GM10266 (cell line): ENCODE measurements at regions not wholly inside any gene's neighbourhood (a gene's known extent, or its start where the extent isn't known, plus 50 kb on each side); places are given as distances from the start of the nearest gene placed in this dataset.

ENCODE experiments used
- DNase-seq: peaks from one replicate; pipeline ENCODE4 v3.0.0; 2012; ENCODE audit errors: extremely low spot score
- TF ChIP-seq, protein P1 (sequence below): IDR thresholded peaks from 2 replicates; pipeline ENCODE4 v1.5.1; 2012; ENCODE audit warnings: mild to moderate bottlenecking, low read depth; ENCODE audit not compliant: control insufficient read depth, insufficient read depth; ENCODE audit errors: missing control alignments

DNA sequence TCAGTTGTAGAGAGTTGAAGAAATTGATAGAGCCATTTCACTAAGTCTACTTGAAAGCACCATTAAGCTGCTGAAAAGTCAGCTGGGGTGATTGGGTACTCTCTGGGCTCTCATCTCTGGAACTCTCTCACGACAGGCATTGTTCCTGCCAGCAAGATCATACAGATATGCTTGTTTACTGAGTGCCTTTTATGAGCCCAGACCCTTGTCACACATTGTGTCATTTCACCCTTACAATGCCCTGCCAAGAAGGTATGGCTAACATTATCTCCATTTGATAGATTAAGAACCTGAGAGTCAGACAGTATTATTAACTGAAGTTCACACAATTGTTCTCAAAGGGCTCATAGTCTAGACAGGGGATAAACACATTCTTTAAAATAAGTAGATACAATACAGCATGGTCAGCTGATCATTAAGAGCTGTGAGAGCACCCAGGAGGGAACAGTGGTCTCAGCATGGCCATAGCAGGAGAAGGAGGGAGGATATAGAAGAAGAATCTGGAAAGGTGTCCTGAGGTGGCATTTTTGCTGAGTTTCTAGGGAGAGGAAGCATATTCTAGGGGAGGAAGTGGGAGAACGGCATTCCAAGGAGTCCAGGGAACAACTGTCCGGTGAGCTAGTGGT is 580.5 kb downstream of the INSC start:
- no peak for DNase-seq
- TF ChIP-seq, protein P1, sequence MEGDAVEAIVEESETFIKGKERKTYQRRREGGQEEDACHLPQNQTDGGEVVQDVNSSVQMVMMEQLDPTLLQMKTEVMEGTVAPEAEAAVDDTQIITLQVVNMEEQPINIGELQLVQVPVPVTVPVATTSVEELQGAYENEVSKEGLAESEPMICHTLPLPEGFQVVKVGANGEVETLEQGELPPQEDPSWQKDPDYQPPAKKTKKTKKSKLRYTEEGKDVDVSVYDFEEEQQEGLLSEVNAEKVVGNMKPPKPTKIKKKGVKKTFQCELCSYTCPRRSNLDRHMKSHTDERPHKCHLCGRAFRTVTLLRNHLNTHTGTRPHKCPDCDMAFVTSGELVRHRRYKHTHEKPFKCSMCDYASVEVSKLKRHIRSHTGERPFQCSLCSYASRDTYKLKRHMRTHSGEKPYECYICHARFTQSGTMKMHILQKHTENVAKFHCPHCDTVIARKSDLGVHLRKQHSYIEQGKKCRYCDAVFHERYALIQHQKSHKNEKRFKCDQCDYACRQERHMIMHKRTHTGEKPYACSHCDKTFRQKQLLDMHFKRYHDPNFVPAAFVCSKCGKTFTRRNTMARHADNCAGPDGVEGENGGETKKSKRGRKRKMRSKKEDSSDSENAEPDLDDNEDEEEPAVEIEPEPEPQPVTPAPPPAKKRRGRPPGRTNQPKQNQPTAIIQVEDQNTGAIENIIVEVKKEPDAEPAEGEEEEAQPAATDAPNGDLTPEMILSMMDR, result no peak

DNA sequence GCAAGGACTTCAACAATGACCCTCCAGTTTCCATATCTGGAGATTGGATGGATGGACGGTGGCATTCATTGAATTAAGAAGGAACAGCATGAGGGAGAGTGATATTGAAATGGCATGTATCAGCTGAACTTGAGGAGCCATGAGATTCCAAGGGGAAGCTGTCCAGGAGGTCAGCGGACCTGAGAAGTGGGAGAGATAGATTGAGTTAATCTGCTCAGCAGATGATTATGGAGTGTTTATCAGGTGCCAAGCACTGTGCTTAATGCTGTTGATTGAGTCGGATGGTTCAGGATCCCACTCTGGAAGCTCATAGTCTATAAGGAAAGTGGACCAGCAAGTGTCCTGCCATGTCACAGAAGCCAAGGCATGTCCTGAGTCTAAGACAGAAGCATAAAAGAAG is 581.3 kb downstream of the INSC start:
- TF ChIP-seq, protein P1, result no peak
- no peak for DNase-seq

DNA sequence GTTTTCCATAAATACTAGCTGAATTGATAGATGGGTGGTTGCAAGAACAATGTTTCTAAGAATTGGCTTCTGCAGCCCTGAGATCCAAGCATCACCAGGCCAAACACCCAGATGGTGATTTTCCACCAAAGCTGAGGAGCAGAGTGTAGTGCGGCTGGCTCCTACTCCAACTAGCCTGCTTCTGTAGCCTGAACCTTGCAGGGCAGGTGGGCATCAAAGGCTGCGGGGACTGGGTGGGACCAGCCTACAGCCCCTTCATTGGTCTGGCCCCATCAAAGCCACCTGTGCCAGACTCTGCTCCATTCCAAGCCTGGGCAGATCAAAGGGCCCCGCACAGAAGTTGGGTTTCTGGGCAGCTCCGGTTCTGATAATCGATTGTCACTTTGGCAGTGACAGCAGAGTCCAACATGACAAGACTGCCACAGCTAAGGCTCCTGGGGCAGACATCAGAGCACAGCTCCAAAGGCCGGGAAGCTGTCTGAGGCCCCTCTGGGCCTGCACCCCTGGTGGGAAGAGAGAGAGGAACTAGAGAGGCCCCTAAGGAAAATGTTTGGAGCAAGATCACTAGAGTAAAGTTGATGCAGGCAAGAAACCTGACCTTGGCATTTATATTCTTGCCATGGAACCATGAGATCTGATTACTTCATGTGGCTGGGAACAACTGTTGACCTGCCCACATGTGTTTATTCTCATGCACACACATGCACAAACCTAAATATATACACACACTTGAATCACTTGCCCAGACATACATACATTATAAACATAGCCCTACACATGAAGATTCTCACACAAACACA is 582.9 kb downstream of the INSC start:
- TF ChIP-seq, protein P1, result no peak
- no peak for DNase-seq

DNA sequence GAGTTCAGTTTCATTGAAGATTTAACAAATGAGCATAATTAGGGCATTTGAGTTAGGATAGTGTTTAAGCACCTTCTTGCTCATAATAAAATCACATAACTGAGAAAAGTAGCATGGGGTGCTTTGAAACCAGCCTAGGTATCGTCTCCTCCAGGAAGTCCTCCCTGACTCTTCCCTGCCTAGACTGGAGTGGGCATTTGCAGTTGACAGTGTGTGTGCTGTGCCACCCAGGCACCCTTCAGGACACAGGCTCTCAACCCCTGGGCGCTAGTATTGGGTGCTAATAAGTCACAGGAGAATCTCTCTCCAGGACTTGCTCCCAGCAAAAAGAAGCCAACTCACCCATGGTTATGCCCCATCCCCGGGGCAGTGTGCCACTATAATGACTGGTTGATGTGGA is 584.1 kb downstream of the INSC start:
- TF ChIP-seq, protein P1, result no peak
- no peak for DNase-seq

DNA sequence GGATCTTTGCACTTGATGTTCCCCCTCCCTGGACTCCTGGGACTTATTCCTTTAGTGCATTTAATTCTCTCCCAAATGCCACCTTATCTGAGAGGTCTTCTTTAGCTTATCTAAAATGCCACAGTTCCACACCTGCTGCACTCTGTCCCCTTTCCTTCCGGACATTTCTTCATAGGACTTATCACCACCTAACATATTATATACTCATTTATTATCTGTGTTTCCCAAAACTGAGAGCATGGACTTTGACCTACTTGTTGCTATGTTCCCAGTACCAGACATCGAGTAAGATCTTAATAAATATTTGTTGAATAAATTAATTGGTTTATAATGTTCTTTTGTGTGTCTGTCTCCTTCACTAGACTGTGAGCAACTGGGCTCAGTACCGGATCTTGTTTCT is 585.3 kb downstream of the INSC start:
- no peak for DNase-seq
- TF ChIP-seq, protein P1, result no peak

DNA sequence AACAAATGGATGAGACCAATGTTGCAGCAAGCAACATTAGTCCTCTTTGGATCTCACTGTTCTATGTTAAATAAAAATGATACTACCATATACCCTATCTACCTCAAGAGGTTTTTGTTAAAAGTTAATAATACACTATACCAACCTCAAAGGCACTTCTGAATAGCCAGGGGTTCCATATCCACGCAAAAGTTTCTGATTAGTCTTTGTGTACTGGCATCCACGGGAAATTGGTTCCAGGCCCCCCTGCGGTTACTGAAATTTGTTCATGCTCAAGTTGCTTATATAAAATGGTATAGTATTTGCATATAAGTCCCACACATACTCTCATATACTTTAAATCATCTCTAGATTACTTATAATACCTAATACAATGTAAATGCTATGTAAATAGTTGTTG is 585.7 kb downstream of the INSC start:
- DNase-seq, result no peak
- TF ChIP-seq, protein P1, result no peak

DNA sequence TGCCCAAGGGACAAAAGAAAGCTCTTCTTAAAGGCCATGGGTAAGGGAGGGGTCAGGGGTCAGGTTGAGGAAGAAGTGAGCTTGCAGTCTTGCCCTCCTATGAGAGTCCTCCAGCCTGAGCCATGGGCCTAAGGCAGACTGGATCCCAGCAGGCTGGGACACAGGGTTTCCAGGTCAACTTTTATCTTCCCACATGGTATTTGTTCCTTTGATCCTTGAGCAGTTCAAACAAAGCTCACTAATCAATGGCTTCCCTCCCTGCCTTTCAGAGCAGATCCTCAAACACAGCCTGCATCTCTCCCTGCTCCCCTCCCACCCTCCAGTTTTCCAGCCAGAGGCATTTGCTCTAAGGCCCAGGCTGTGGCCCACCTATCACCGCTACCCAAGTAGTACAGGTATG is 589.3 kb downstream of the INSC start:
- TF ChIP-seq, protein P1, result no peak
- DNase-seq, result no peak
